ENCODE measurements at regions not wholly inside any gene's neighbourhood (a gene's known extent, or its start where the extent isn't known, plus 50 kb on each side); places are given as distances from the start of the nearest gene placed in this dataset.

- H3K36me3 ChIP-seq: no peaks in the 10 kb centered on the region
- no peak overlapping the region for H3K27ac ChIP-seq
- no peaks in the 10 kb centered on the region for H3K27me3 ChIP-seq
- DNase-seq (ENCODE audit: low spot score in 2 of 2): no peak
- no peaks in the 10 kb centered on the region for H3K4me1 ChIP-seq
- no peak overlapping the region for H3K4me3 ChIP-seq
- H3K9me3 ChIP-seq: no peaks in the 10 kb centered on the region
- TF ChIP-seq, protein P1, sequence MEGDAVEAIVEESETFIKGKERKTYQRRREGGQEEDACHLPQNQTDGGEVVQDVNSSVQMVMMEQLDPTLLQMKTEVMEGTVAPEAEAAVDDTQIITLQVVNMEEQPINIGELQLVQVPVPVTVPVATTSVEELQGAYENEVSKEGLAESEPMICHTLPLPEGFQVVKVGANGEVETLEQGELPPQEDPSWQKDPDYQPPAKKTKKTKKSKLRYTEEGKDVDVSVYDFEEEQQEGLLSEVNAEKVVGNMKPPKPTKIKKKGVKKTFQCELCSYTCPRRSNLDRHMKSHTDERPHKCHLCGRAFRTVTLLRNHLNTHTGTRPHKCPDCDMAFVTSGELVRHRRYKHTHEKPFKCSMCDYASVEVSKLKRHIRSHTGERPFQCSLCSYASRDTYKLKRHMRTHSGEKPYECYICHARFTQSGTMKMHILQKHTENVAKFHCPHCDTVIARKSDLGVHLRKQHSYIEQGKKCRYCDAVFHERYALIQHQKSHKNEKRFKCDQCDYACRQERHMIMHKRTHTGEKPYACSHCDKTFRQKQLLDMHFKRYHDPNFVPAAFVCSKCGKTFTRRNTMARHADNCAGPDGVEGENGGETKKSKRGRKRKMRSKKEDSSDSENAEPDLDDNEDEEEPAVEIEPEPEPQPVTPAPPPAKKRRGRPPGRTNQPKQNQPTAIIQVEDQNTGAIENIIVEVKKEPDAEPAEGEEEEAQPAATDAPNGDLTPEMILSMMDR (IDR thresholded peaks at IDR 0.05): no peak
- TF ChIP-seq POLR2A (IDR thresholded peaks at IDR 0.05) (no peak), POLR2AphosphoS5 (IDR thresholded peaks at IDR 0.05) (no peak)
- intact Hi-C loops (cut with DNase I; ENCODE audit: low total_unique reads): no loop called here
These were observed 440.4 kb downstream of the BTBD3 start for GRCh38 chr20:12358006-12358654.

GRCh38 chr20:12358655-12359009 is 440.9 kb downstream of the BTBD3 start:
- Histone ChIP-seq H3K27ac (no peak overlapping the region), H3K27me3 (no peaks in the 10 kb centered on the region), H3K4me1 (no peaks in the 10 kb centered on the region), H3K36me3 (no peaks in the 10 kb centered on the region), H3K4me3 (no peak overlapping the region), H3K9me3 (no peaks in the 10 kb centered on the region)
- TF ChIP-seq POLR2AphosphoS5 (IDR thresholded peaks at IDR 0.05): no peak
- TF ChIP-seq, protein P1 (IDR thresholded peaks at IDR 0.05): no peak
- TF ChIP-seq POLR2A (IDR thresholded peaks at IDR 0.05): no peak
- intact Hi-C loops (cut with DNase I; ENCODE audit: low total_unique reads): no loop called here
- DNase-seq (ENCODE audit: low spot score in 2 of 2): no peak

- Histone ChIP-seq H3K4me3 (no peak overlapping the region), H3K36me3 (peaks cover 7% of the 10 kb centered on the region), H3K4me1 (no peaks in the 10 kb centered on the region), H3K27ac (no peak overlapping the region), H3K27me3 (no peaks in the 10 kb centered on the region), H3K9me3 (no peaks in the 10 kb centered on the region)
- TF ChIP-seq POLR2AphosphoS5 (IDR thresholded peaks at IDR 0.05) (no peak), POLR2A (IDR thresholded peaks at IDR 0.05) (no peak)
- TF ChIP-seq, protein P1 (IDR thresholded peaks at IDR 0.05): no peak
- intact Hi-C loops (cut with DNase I; ENCODE audit: low total_unique reads): no loop called here
- DNase-seq (ENCODE audit: low spot score in 2 of 2): no peak
These were observed 454.3 kb downstream of the BTBD3 start for GRCh38 chr20:12371990-12372389.

GRCh38 chr20:12372557-12372956 is 454.9 kb downstream of the BTBD3 start:
- Histone ChIP-seq H3K27ac (no peak overlapping the region), H3K36me3 (peaks cover 4% of the 10 kb centered on the region), H3K4me1 (no peaks in the 10 kb centered on the region), H3K9me3 (no peaks in the 10 kb centered on the region), H3K27me3 (no peaks in the 10 kb centered on the region), H3K4me3 (no peak overlapping the region)
- intact Hi-C loops (cut with DNase I; ENCODE audit: low total_unique reads): no loop called here
- DNase-seq (ENCODE audit: low spot score in 2 of 2): no peak
- TF ChIP-seq POLR2AphosphoS5 (IDR thresholded peaks at IDR 0.05): no peak
- no peak for TF ChIP-seq POLR2A (IDR thresholded peaks at IDR 0.05)
- TF ChIP-seq, protein P1 (IDR thresholded peaks at IDR 0.05): no peak

- Histone ChIP-seq H3K36me3 (no peaks in the 10 kb centered on the region), H3K27ac (no peak overlapping the region), H3K4me1 (no peaks in the 10 kb centered on the region), H3K9me3 (no peaks in the 10 kb centered on the region), H3K4me3 (no peak overlapping the region), H3K27me3 (no peaks in the 10 kb centered on the region)
- TF ChIP-seq POLR2A (IDR thresholded peaks at IDR 0.05) (no peak), POLR2AphosphoS5 (IDR thresholded peaks at IDR 0.05) (no peak)
- TF ChIP-seq, protein P1 (IDR thresholded peaks at IDR 0.05): no peak
- DNase-seq (ENCODE audit: low spot score in 2 of 2): no peak
- intact Hi-C loops (cut with DNase I; ENCODE audit: low total_unique reads): no loop called here
These were observed 458.3 kb downstream of the BTBD3 start for GRCh38 chr20:12375967-12376366.
